ENCODE measurements at regions not wholly inside any gene's neighbourhood (a gene's known extent, or its start where the extent isn't known, plus 50 kb on each side); places are given as distances from the start of the nearest gene placed in this dataset.

- H3K4me3 Mint-ChIP-seq, result no peak overlapping the region
- no peaks in the 10 kb centered on the region for H3K9me3 Mint-ChIP-seq
- no peak for TF ChIP-seq CTCF (conservative IDR thresholded peaks at IDR 0.05)
- no peak for DNase-seq (ENCODE audit: extremely low spot score, unreplicated experiment)
- no peaks in the 10 kb centered on the region for H3K4me1 Mint-ChIP-seq (ENCODE audit: unreplicated experiment)
- H3K27me3 Mint-ChIP-seq, result no peaks in the 10 kb centered on the region
- no peaks in the 10 kb centered on the region for H3K36me3 Mint-ChIP-seq
- H3K27ac Mint-ChIP-seq, result no peak overlapping the region
Observed at GRCh38 chr5:129821477-129822131, 73.7 kb downstream of the MINAR2 start.

- DNase-seq (ENCODE audit: extremely low spot score, unreplicated experiment), result no peak
- Mint-ChIP-seq H3K36me3 (no peaks in the 10 kb centered on the region), H3K4me1 (ENCODE audit: unreplicated experiment) (no peaks in the 10 kb centered on the region), H3K4me3 (no peak overlapping the region), H3K27me3 (no peaks in the 10 kb centered on the region), H3K9me3 (no peaks in the 10 kb centered on the region), H3K27ac (no peak overlapping the region)
- no peak for TF ChIP-seq CTCF (conservative IDR thresholded peaks at IDR 0.05)
Observed at GRCh38 chr5:129830288-129830687, 74.0 kb upstream of the CHSY3 start.

GRCh38 chr5:129836321-129836720 lies 67.9 kb upstream of the CHSY3 start:
- no peak for TF ChIP-seq CTCF (conservative IDR thresholded peaks at IDR 0.05)
- Mint-ChIP-seq H3K36me3 (no peaks in the 10 kb centered on the region), H3K27me3 (no peaks in the 10 kb centered on the region), H3K4me3 (no peak overlapping the region), H3K9me3 (no peaks in the 10 kb centered on the region), H3K27ac (no peak overlapping the region), H3K4me1 (ENCODE audit: unreplicated experiment) (no peaks in the 10 kb centered on the region)
- DNase-seq (ENCODE audit: extremely low spot score, unreplicated experiment), result no peak

DNA sequence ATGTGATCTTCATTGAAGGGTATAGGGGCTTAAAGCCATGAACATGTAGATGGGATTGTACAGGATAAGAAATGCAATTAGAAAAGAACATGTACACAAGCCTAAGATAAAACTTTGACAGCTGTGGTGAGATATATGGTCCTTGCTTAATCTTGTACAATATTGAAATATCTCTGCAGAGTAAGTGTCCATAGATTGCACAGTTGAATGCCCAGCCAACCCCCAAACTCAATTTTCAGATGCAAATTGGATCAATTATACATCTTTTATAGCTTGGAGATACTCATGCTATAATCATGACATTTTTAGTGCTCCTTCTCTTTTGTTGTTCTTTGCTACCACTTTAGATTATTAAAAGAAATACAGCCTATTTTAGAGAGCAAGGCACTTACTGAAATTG lies 59.5 kb upstream of the CHSY3 start:
- no peaks in the 10 kb centered on the region for H3K9me3 Mint-ChIP-seq
- H3K4me3 Mint-ChIP-seq, result no peak overlapping the region
- no peak for DNase-seq (ENCODE audit: extremely low spot score, unreplicated experiment)
- peaks cover 5% of the 10 kb centered on the region for H3K27me3 Mint-ChIP-seq
- no peaks in the 10 kb centered on the region for H3K4me1 Mint-ChIP-seq (ENCODE audit: unreplicated experiment)
- H3K27ac Mint-ChIP-seq, result no peak overlapping the region
- no peak for TF ChIP-seq CTCF (conservative IDR thresholded peaks at IDR 0.05)
- H3K36me3 Mint-ChIP-seq, result no peaks in the 10 kb centered on the region

GRCh38 chr5:129852747-129853352 lies 51.4 kb upstream of the CHSY3 start:
- peak; percentile 96 for TF ChIP-seq CTCF (conservative IDR thresholded peaks at IDR 0.05)
- Mint-ChIP-seq H3K9me3 (no peaks in the 10 kb centered on the region), H3K4me3 (no peak overlapping the region), H3K4me1 (ENCODE audit: unreplicated experiment) (no peaks in the 10 kb centered on the region), H3K27ac (no peak overlapping the region), H3K36me3 (no peaks in the 10 kb centered on the region), H3K27me3 (peaks cover 10% of the 10 kb centered on the region)
- peak; percentile 77 for DNase-seq (ENCODE audit: extremely low spot score, unreplicated experiment)

Data from type B pancreatic cell (in vitro differentiated cells).